MG63 (cell line): ENCODE measurements at regions not wholly inside any gene's neighbourhood (a gene's known extent, or its start where the extent isn't known, plus 50 kb on each side); places are given as distances from the start of the nearest gene placed in this dataset.

ENCODE experiments used
- DNase-seq: peaks from one replicate; pipeline ENCODE4 v3.0.0-alpha.2; 2020
- H3K27me3 ChIP-seq: fragments of 250-450 bp; sonication (Bioruptor Pico); 2 replicates; pipeline ENCODE4 v1.5.1; 2020; ENCODE audit warnings: mild to moderate bottlenecking, moderate library complexity
- H3K36me3 ChIP-seq: fragments of 250-450 bp; sonication (Bioruptor Pico); 2 replicates; pipeline ENCODE4 v1.5.1; 2020; ENCODE audit warnings: mild to moderate bottlenecking, moderate library complexity
- H3K4me3 ChIP-seq: fragments of 250-450 bp; sonication (Bioruptor Pico); 2 replicates; pipeline ENCODE4 v1.5.1; 2020; ENCODE audit warnings: mild to moderate bottlenecking, moderate library complexity
- H3K9me3 ChIP-seq: fragments of 250-450 bp; sonication (Bioruptor Pico); 2 replicates; pipeline ENCODE4 v1.5.1; 2020; ENCODE audit warnings: mild to moderate bottlenecking, moderate library complexity

DNA sequence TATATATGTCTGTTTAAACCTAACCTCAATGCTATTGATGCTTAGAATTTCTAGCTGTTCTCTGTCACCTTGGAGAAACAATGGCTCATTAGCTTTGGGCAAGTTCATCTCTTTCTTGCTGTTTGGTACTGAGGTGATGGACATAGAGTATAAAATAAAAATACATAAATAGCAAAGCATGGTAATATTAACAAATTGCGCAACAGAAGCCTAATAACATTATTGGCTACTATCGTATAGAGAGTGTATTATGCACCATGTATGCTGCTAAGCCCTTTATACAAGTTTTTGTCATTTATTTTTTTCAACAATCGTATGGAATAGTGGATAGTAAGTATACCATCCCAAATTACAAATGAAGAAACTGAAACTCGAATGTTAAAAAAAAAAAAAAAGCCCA lies 100.1 kb downstream of the ICOS start:
- Histone ChIP-seq H3K4me3 (no peak overlapping the region), H3K36me3 (no peaks in the 10 kb centered on the region), H3K27me3 (peaks cover 4% of the 10 kb centered on the region), H3K9me3 (no peaks in the 10 kb centered on the region)
- no peak for DNase-seq

DNA sequence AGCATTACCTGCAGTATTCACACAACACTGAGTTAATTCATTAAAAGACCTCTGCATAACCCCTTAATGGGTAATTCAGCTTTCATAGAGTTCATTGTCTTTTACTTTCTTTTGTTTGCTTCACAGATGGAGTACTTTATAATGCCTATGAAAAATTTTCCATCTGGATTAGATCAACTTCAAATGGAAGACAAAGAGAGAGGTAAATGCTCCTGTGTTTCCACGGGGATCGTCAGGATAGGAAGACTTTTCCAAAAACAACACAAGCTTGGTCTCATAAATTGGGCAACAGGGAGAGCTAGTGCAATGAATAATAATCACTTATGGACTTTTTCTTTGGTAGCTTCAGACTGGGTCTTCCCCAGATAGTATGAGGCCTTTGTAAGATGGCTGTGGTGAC lies 100.7 kb downstream of the ICOS start:
- DNase-seq: no peak
- H3K27me3 ChIP-seq: peaks cover 4% of the 10 kb centered on the region; the same call in 1 of the 2 replicates
- H3K9me3 ChIP-seq: no peaks in the 10 kb centered on the region

DNA sequence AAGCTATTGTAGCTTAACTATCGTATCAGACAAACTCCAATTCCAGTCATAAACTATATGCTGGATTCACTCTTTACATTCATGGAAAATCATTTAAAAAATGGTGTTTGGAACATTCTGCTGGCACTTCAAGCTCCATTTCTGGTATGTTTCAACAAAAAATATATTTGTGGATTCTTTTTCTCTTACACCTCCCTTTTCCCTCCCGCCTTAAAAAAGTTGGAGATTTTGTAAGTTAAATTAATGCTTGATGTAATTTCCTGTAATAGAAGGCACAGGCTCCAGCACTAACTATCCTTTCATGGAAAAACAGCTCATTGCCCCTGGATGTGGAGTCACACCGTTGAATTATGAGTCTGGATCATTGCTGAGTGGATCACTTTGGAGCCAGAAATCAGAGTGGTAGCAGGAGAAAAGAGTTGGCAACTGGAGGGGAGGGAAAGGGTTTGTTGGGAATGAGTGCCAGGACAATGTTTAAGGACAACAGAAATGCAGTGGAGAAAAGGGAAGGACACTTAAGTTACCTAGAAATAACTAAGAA lies 102.8 kb downstream of the ICOS start:
- no peak for DNase-seq
- H3K27me3 ChIP-seq: peaks cover 4% of the 10 kb centered on the region; the same call in 1 of the 2 replicates
- H3K4me3 ChIP-seq: no peak overlapping the region
- no peaks in the 10 kb centered on the region for H3K9me3 ChIP-seq
- no peaks in the 10 kb centered on the region for H3K36me3 ChIP-seq

More for the DNA sequence above, 100.7 kb downstream of the ICOS start:
- no peak overlapping the region for H3K4me3 ChIP-seq
- H3K36me3 ChIP-seq: no peaks in the 10 kb centered on the region

DNA sequence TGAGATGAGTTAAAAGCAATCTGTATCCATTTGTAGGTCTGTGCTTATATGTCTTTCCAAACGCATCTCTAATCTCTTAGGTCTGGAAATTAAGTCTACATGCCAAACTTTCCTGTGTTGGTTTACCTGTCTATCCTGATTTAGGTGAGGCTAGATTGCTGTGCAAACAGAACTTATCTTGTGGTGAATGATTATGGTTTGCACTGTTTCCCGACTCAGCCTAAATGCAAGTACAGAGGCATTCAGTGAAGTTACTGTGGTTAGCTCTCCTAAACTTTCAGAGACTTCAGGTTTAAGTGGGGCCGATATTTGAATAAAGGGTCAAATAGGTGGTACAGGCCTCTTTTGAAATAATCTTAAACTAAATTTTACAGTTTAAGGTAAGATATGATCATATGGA lies 103.5 kb downstream of the ICOS start:
- Histone ChIP-seq H3K4me3 (no peak overlapping the region), H3K27me3 (peaks cover 4% of the 10 kb centered on the region; the same call in 1 of the 2 replicates), H3K9me3 (no peaks in the 10 kb centered on the region), H3K36me3 (no peaks in the 10 kb centered on the region)
- DNase-seq: no peak

DNA sequence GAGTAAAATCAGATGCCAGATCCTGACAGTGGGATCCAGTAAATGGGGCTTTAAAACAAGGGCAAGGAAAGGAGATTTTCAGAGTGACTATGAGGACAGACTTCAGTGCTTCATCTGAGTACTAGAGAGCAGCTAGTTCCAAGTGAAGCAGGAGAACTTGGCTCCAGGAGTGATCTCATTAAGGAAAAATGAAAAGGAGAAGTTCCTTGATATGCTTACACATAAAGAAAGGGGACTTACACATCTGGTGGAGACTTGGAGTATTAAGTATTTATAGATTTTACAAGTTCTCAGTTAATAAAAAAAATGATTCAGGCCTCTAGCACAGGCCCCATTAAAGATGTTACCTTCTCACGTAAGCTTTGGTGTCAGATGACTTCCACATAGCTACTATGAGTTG lies 105.8 kb downstream of the ICOS start:
- H3K9me3 ChIP-seq: no peaks in the 10 kb centered on the region
- no peak for DNase-seq
- H3K36me3 ChIP-seq: no peaks in the 10 kb centered on the region
- no peak overlapping the region for H3K4me3 ChIP-seq
- peaks cover 4% of the 10 kb centered on the region; the same call in 1 of the 2 replicates for H3K27me3 ChIP-seq

DNA sequence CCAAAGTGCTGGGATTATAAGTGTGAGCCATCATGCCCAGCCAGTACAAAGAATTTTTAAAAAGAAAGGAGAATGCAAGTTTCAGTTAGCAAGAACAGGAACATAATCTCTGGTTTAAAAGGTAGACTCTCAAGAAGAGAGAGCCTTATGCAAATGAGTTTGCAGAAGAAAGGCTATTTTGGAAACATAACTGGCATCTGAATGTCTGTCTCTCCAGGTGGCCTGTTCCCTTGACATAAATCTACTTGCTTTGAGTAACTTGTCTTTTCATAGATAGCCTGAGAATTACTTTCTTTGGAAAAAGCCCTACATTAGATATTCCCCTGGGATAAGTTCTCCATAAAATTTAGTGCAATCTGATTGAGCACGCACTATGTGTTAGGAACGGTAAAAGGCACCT lies 109.6 kb downstream of the ICOS start:
- H3K9me3 ChIP-seq: no peaks in the 10 kb centered on the region
- H3K4me3 ChIP-seq: no peak overlapping the region
- H3K36me3 ChIP-seq: no peaks in the 10 kb centered on the region
- DNase-seq: no peak
- H3K27me3 ChIP-seq: peaks cover 4% of the 10 kb centered on the region; the same call in 1 of the 2 replicates

DNA sequence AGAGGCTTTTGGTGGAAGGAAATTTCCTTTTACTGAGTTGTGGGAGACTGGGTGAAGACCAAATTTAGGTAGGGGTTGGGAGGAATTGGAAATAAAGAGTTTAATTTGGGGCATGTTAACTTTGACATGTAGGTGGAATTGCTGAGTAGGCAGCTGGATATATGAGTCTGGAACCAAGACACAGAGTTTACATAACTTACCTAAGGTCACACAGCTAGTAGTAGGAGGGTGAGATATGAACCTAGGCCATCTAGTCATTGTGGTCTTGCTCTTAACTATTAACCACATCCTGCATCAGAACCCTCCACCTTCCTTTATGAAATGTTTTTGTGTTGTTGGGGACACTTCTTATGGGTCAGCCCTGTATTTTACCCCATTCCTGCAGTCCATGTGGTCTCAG lies 113.1 kb downstream of the ICOS start:
- DNase-seq: no peak
- no peak overlapping the region for H3K4me3 ChIP-seq
- H3K27me3 ChIP-seq: peaks cover 7% of the 10 kb centered on the region
- H3K9me3 ChIP-seq: no peaks in the 10 kb centered on the region
- H3K36me3 ChIP-seq: no peaks in the 10 kb centered on the region

DNA sequence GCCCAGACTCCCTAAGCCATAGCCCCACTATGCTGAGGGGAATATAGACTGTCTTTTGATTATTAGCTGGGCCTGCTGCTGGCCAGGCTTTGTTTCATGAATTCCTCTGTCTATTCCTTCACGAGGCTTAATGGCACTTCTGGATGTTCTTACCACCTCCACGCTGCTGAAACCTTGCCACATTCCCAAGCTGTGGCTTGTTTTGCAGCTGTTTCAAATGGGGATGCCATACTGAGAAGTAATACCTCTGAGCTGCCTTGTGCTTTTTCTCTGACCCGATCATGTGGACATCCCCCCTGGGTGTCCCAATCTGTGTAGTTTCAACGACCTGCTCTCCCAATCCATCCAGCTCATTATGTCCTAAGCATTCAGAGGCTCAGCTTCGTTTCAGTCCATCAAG lies 114.1 kb downstream of the ICOS start:
- DNase-seq: no peak
- H3K4me3 ChIP-seq: no peak overlapping the region
- H3K36me3 ChIP-seq: no peaks in the 10 kb centered on the region
- peaks cover 7% of the 10 kb centered on the region for H3K27me3 ChIP-seq
- no peaks in the 10 kb centered on the region for H3K9me3 ChIP-seq

DNA sequence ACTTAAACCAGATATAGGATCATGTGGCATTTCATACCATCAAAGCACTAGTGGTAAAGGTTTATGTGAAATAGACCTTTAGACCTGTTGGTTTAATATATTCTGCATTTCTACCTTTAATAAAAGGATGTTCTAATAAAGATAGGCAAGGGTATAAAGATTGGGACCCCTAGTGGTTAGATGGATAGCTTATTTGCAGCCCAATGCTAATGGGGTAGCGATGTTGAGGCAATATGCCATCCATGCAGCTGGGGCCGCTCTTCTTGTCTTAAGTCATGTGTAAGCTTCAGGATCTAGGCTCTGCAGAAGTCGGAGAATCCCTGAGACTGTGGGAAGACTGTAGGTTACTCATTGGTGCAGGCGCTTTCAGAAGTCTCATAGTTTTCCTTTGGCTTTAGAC lies 114.9 kb downstream of the ICOS start:
- Histone ChIP-seq H3K27me3 (peaks cover 9% of the 10 kb centered on the region), H3K4me3 (no peak overlapping the region), H3K9me3 (no peaks in the 10 kb centered on the region), H3K36me3 (no peaks in the 10 kb centered on the region)
- DNase-seq: no peak

DNA sequence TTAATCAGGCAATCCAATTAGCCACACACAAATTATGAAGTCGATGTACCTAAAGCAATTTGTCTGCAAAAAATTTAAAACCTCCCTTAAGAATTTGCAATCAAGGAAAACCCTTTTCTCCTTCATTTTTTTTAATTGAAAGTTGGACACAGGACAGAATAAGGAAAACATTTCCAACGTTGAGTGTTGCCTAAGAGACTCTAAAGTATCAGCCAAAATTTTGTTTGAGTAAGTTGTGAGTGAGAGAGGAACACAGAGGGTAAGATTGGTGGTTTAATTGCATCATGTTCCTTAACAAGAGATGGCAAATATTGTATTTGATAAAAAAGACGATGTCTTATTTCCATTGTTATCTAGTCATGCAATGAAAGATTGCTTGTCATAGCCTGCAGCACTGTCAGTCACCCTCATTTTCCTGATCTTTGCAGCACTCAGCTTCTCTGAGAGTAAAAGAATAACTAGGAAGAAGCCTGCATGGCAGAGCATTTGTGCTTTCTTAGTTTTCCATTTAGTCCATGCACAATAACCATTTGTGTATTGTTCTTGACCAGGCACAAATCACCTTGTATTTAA lies 115.5 kb downstream of the ICOS start:
- no peak for DNase-seq
- peaks cover 9% of the 10 kb centered on the region for H3K27me3 ChIP-seq
- no peaks in the 10 kb centered on the region for H3K9me3 ChIP-seq
- H3K36me3 ChIP-seq: no peaks in the 10 kb centered on the region
- H3K4me3 ChIP-seq: no peak overlapping the region

DNA sequence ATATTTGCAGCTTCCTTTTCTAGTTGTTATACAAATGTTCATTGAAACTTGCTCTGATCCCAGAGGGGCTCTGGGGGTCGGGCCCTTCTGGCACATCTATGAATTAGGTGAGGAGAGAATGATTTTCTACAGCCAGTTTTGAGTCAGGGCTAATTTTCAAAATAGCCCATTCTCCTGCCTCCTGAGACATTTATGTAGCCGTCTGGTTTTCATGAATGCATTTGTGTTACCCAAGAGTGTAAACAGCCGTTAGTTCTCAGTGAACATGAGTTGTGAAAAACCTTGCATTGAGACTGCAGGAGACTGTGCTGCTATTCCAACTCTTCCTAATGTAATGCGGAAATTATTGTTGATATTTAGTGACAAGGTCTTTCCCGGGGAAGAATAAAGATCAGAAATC lies 122.5 kb downstream of the ICOS start:
- H3K4me3 ChIP-seq: no peak overlapping the region
- H3K27me3 ChIP-seq: peaks cover 2% of the 10 kb centered on the region; the same call in 1 of the 2 replicates
- no peaks in the 10 kb centered on the region for H3K9me3 ChIP-seq
- no peaks in the 10 kb centered on the region for H3K36me3 ChIP-seq
- DNase-seq: no peak

DNA sequence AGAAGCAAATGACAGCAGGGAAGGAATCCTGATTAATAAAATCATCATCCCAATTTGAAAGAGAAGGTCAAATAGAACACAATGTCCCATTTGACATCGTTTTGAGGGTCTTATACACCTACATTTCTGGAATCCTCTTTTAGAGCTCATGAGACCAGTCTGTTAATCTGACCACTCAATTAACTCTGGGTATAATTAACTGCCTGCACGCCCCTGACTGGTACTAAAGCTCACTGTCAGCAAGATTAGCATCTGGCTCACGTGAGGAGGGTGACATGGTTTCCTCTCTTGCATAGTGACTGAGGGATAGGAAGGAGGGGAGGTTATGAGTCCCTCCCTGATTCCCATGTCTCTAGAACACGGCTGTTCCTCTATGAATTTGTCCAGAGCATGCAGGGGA lies 124.3 kb downstream of the ICOS start:
- no peak overlapping the region for H3K4me3 ChIP-seq
- no peak for DNase-seq
- H3K9me3 ChIP-seq: no peaks in the 10 kb centered on the region
- no peaks in the 10 kb centered on the region for H3K36me3 ChIP-seq
- H3K27me3 ChIP-seq: peaks cover 2% of the 10 kb centered on the region; the same call in 1 of the 2 replicates

DNA sequence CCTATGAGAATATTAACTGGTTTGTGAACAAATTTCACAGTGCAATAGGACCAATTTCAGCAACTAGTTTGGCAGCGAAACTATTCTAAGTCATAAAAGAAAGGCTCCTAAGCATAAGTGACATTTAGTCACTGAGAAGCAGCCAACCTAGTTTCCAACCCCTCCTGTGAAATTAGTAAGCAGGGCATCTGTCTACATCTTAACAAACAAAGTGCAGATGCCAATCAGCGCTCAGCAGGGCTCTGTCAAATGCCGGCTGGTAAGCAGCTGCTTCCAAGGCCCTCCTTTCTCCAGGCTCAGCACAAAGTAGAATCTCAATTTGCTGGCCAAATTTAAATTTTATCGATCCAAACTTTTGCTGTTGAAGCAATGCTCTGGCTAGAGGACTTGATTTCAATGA lies 124.7 kb downstream of the ICOS start:
- no peaks in the 10 kb centered on the region for H3K9me3 ChIP-seq
- H3K36me3 ChIP-seq: no peaks in the 10 kb centered on the region
- DNase-seq: no peak
- no peaks in the 10 kb centered on the region; the same call in 1 of the 2 replicates for H3K27me3 ChIP-seq
- no peak overlapping the region for H3K4me3 ChIP-seq

DNA sequence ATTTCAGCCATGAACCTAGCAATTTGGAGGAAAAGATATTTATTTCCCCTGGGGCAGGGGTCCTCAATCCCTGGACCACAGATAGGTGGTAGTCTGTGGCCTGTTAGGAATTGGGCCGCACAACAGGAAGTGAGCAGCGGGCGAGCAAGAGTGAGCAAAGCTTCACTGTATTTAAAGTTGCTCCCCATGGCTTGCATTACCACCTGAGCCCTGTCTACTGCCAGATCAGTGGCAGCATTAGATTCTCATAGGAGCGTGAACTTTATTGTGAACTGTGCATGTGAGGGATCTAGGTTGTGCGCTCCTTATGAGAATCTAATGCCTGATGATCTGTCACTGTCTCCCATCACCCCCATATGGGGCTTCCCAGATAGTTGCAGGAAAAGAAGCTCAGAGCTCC lies 127.6 kb downstream of the ICOS start:
- Histone ChIP-seq H3K36me3 (no peaks in the 10 kb centered on the region), H3K9me3 (no peaks in the 10 kb centered on the region), H3K27me3 (peaks cover 2% of the 10 kb centered on the region), H3K4me3 (no peak overlapping the region)
- no peak for DNase-seq

DNA sequence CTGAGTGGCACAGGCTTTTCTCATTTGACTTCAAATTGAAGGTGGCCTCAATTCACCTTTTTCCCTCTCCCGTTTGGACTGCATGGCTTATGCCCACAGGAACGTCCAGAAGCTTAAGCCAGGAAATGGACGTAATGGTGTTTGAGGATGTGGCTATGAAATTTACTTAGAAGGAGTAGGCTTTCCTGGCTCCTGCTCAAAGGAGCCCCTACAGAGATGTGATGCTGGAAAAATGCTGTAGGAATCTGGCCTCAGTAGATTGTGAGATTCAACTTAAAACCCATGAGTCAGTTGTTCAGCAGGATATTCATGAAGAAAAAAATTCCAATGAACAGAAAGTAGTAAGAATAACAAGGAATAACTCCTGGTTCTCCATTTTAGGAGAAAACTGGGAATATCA lies 129.0 kb downstream of the ICOS start:
- DNase-seq: no peak
- Histone ChIP-seq H3K27me3 (peaks cover 10% of the 10 kb centered on the region), H3K36me3 (no peaks in the 10 kb centered on the region), H3K9me3 (no peaks in the 10 kb centered on the region), H3K4me3 (no peak overlapping the region)

DNA sequence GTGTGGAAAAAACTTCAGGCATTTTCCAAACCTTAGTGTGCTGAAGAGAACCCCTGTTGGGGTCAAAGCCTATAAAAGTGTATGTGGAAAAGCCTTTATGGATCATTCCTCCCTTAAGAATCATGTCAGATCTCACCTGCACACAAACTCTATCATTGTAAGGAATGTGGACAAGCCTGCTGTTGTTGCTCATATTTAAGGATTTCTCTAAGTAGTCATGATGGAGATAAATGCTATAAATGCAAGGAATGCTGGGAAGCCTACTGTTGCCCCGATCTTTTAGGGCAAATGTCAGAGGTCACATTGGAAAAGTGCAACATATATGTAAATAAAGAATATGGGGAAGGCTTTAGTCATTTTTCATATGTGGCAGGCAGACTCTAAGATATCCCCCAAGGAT lies 129.5 kb downstream of the ICOS start:
- no peaks in the 10 kb centered on the region for H3K36me3 ChIP-seq
- H3K4me3 ChIP-seq: no peak overlapping the region
- no peaks in the 10 kb centered on the region for H3K9me3 ChIP-seq
- peaks cover 10% of the 10 kb centered on the region for H3K27me3 ChIP-seq
- no peak for DNase-seq

DNA sequence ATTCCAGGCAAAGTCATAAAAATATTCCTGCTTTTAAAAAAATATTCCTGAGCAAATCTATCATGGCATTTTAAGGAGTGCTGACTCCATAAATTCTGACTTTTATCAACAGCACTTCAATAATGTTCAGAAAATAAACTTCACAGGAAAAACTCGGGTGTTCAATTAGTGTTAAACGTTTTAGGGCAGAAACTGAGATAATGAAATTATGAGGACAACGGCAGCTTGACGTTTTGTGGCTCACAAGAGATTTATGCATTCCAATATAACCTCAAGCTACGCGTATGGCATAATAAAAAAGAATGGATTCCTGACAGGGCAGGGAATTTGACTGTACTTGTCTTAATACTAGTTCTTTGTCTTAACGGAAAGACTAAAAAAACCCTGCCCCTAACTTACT lies 133.2 kb downstream of the ICOS start:
- Histone ChIP-seq H3K4me3 (no peak overlapping the region), H3K9me3 (no peaks in the 10 kb centered on the region), H3K36me3 (no peaks in the 10 kb centered on the region), H3K27me3 (peaks cover 10% of the 10 kb centered on the region)
- DNase-seq: no peak

DNA sequence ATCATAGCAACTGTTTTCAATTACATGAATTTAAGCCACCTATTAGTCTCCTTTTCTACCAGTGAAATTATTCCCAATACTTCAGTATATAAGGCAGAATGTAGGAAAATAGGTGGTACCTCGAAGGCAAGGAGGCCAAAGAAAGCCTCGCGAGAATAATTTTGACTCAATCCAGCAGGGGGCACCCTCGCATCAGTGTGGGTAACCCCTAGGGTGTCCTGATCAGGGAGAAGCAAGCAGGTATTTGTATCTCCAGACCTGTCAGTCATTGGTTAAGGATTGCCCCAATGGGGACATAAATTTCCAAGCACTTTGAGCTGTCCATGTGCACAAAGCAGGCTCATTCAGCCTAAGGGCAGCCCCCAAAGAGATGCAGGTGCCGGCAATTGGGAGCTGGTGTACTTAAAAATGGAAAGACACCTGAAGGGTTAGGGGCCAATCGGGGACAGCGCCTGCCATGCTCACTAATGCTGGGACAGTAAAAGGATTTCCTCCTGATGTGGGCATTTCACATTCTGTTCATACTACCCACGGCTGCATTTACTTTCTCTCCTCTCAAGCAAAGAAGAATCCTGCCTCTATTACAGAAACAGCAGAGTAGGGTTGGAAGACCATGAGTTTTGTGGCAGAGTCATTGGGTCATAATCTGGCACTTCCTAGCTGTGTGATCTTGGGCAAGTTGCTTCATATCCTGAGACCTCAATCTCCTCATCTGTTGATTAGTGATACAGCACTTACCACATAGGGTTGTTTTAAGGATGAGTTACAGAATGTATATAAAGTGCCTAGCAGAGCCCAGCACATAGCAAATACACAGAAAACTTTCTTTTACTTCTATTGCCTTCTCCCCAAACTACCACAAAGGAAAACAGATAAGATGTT lies 136.1 kb downstream of the ICOS start:
- H3K9me3 ChIP-seq: no peaks in the 10 kb centered on the region
- H3K4me3 ChIP-seq: no peak overlapping the region
- no peaks in the 10 kb centered on the region for H3K36me3 ChIP-seq
- peak; percentile 10 for DNase-seq
- peaks cover 13% of the 10 kb centered on the region for H3K27me3 ChIP-seq
